GM23338 (cell line): ENCODE measurements at regions not wholly inside any gene's neighbourhood (a gene's known extent, or its start where the extent isn't known, plus 50 kb on each side); places are given as distances from the start of the nearest gene placed in this dataset.

ENCODE experiments used
- ATAC-seq: fragments of 200-7000 bp; cut with Tn5 transposase; 3 replicates; pipeline ENCODE4 v1.9.1; 2020
- DNase-seq: peaks from one replicate; pipeline ENCODE4 v3.0.0-alpha.2; 2015; ENCODE audit warnings: low spot score
- H2AFZ ChIP-seq: fragments of 200-600 bp; sonication (generic); 2 replicates; pipeline ENCODE4 v1.8.0; 2016; ENCODE audit warnings: antibody characterized with exemption, mild to moderate bottlenecking, moderate library complexity
- H3F3A ChIP-seq: fragments of 200-600 bp; sonication (generic); replicated peaks from 2 replicates; pipeline ENCODE4 v1.8.0; 2017; ENCODE audit warnings: antibody characterized with exemption, mixed run types, low read depth
- H3K27ac ChIP-seq: fragments of 200-600 bp; sonication (generic); 2 replicates; pipeline ENCODE4 v1.6.1; 2016; ENCODE audit warnings: low read depth
- H3K27me3 ChIP-seq: fragments of 200-600 bp; sonication (generic); 2 replicates; pipeline ENCODE4 v1.8.0; 2016; ENCODE audit warnings: mild to moderate bottlenecking, mixed run types, moderate library complexity; ENCODE audit not compliant: insufficient read depth
- H3K36me3 ChIP-seq: fragments of 200-600 bp; sonication (generic); 2 replicates; pipeline ENCODE4 v1.8.0; 2016; ENCODE audit warnings: mild to moderate bottlenecking; ENCODE audit not compliant: insufficient read depth
- H3K4me1 ChIP-seq: fragments of 200-600 bp; sonication (generic); 2 replicates; pipeline ENCODE4 v1.8.0; 2016; ENCODE audit warnings: mild to moderate bottlenecking, moderate library complexity; ENCODE audit not compliant: insufficient read depth
- H3K4me2 ChIP-seq: fragments of 200-600 bp; sonication (generic); 2 replicates; pipeline ENCODE4 v1.7.1; 2017; ENCODE audit warnings: mixed run types
- H3K4me3 ChIP-seq: fragments of 200-600 bp; sonication (generic); 2 replicates; pipeline ENCODE4 v1.6.1; 2016; ENCODE audit warnings: mixed run types
- H3K79me2 ChIP-seq: fragments of 200-600 bp; sonication (generic); replicated peaks from 2 replicates; pipeline ENCODE4 v1.8.0; 2017; ENCODE audit warnings: mild to moderate bottlenecking; ENCODE audit not compliant: insufficient read depth
- H3K9me2 ChIP-seq: fragments of 200-600 bp; sonication (generic); 2 replicates; pipeline ENCODE4 v1.8.0; 2017; ENCODE audit not compliant: insufficient read depth
- H4K20me1 ChIP-seq: fragments of 200-600 bp; sonication (generic); replicated peaks from 2 replicates; pipeline ENCODE4 v1.8.0; 2017; ENCODE audit warnings: mild to moderate bottlenecking; ENCODE audit not compliant: insufficient read depth
- H3K27ac Mint-ChIP-seq: 2 replicates; pipeline ENCODE4 v1.8.0; 2020; ENCODE audit warnings: inconsistent platforms, mild to moderate bottlenecking, moderate library complexity, mixed read lengths
- H3K27me3 Mint-ChIP-seq: 3 replicates; pipeline ENCODE4 v1.8.0; 2022; ENCODE audit warnings: low read depth, mild to moderate bottlenecking, moderate library complexity, mixed read lengths, inconsistent platforms; ENCODE audit not compliant: insufficient read depth, poor library complexity
- H3K36me3 Mint-ChIP-seq: 3 replicates; pipeline ENCODE4 v1.8.0; 2021; ENCODE audit warnings: low read depth, mild to moderate bottlenecking, inconsistent platforms, moderate library complexity, mixed read lengths
- H3K4me1 Mint-ChIP-seq: 3 replicates; pipeline ENCODE4 v1.8.0; 2020; ENCODE audit warnings: mild to moderate bottlenecking, inconsistent platforms, mixed read lengths
- H3K4me3 Mint-ChIP-seq: 3 replicates; pipeline ENCODE4 v1.8.0; 2021; ENCODE audit warnings: moderate library complexity, mild to moderate bottlenecking, inconsistent platforms, mixed read lengths
- H3K9me3 Mint-ChIP-seq: 3 replicates; pipeline ENCODE4 v1.8.0; 2020; ENCODE audit warnings: moderate library complexity, mild to moderate bottlenecking, inconsistent platforms, mixed read lengths
- CREB1 ChIP-seq: fragments of 250-450 bp; sonication (Bioruptor Pico); IDR thresholded peaks from 2 replicates; pipeline ENCODE4 v1.5.0; 2020; ENCODE audit warnings: low read depth, mild to moderate bottlenecking, moderate library complexity
- CTCF ChIP-seq, 2 experiments: fragments of 200-600 bp in 1 of 2; sonication (generic) in 1 of 2; conservative IDR thresholded peaks; 2 replicates each; pipeline versions ENCODE4 v1.5.1 to v1.6.1; 2016 to 2017; ENCODE audit warnings: antibody characterized with exemption in 2 of 2, low read depth in 2 of 2, mild to moderate bottlenecking in 2 of 2, moderate library complexity in 1 of 2
- EZH2 ChIP-seq: fragments of 200-600 bp; sonication (generic); IDR thresholded peaks from one replicate; pipeline ENCODE4 v1.8.0; 2017; ENCODE audit warnings: antibody characterized with exemption, mild to moderate bottlenecking, low read depth; ENCODE audit not compliant: unreplicated experiment
- EZH2phosphoT487 ChIP-seq: fragments of 200-600 bp; sonication (generic); IDR thresholded peaks from one replicate; pipeline ENCODE4 v1.8.1; 2018; ENCODE audit warnings: antibody characterized with exemption; ENCODE audit not compliant: unreplicated experiment
- JUNB ChIP-seq: IDR thresholded peaks from one replicate; pipeline ENCODE4 v1.6.1; 2016; ENCODE audit warnings: antibody characterized with exemption; ENCODE audit not compliant: unreplicated experiment
- NANOG ChIP-seq: IDR thresholded peaks from 2 replicates; pipeline ENCODE4 v1.6.1; 2016; ENCODE audit warnings: antibody characterized with exemption, borderline replicate concordance
- POLR2AphosphoS5 ChIP-seq: IDR thresholded peaks from 2 replicates; pipeline ENCODE4 v1.6.1; 2016; ENCODE audit warnings: antibody characterized with exemption, low read depth
- REST ChIP-seq: IDR thresholded peaks from one replicate; pipeline ENCODE4 v1.6.1; 2018; ENCODE audit warnings: antibody characterized with exemption; ENCODE audit not compliant: unreplicated experiment
- STAT1 ChIP-seq: IDR thresholded peaks from one replicate; pipeline ENCODE4 v1.6.1; 2016; ENCODE audit warnings: antibody characterized with exemption; ENCODE audit not compliant: unreplicated experiment
- ZNF331 ChIP-seq: fragments of 250-450 bp; sonication (Bioruptor Pico); IDR thresholded peaks from 2 replicates; pipeline ENCODE4 v1.5.0; 2020; ENCODE audit warnings: low read depth, mild to moderate bottlenecking, moderate library complexity
- ZNF462 ChIP-seq: fragments of 250-450 bp; sonication (Bioruptor Pico); IDR thresholded peaks from 2 replicates; pipeline ENCODE4 v1.5.0; 2020; ENCODE audit warnings: mild to moderate bottlenecking, moderate library complexity

- TF ChIP-seq CTCF (conservative IDR thresholded peaks at IDR 0.05; ENCODE audit: low read depth in 2 of 2), result no peak
- TF ChIP-seq NANOG, result no peak
- no peak for TF ChIP-seq ZNF331 (CRISPR knock-in tag)
- TF ChIP-seq ZNF462 (CRISPR knock-in tag), result no peak
- TF ChIP-seq JUNB, result no peak
- TF ChIP-seq EZH2phosphoT487, result no peak
- no peak for TF ChIP-seq STAT1
- TF ChIP-seq CREB1, result no peak
- TF ChIP-seq EZH2, result no peak
- TF ChIP-seq REST, result no peak
- no peak for TF ChIP-seq POLR2AphosphoS5
- no peak overlapping the region for H3K27ac ChIP-seq
- peaks cover 5% of the 10 kb centered on the region for H3K9me3 Mint-ChIP-seq
Measured at GRCh38 chrX:45955661-45956060, 589.6 kb downstream of the ZNF674 start.

More at GRCh38 chrX:45955661-45956060, 589.6 kb downstream of the ZNF674 start:
- Mint-ChIP-seq H3K36me3 (no peaks in the 10 kb centered on the region), H3K4me1 (peaks cover 10% of the 10 kb centered on the region), H3K27ac (no peak overlapping the region), H3K4me3 (no peak overlapping the region), H3K27me3 (no peaks in the 10 kb centered on the region)
- H3K4me3 ChIP-seq, result no peak overlapping the region
- no peaks in the 10 kb centered on the region for H3K36me3 ChIP-seq
- no peak for ATAC-seq
- no peak overlapping the region for H2AFZ ChIP-seq
- H3K4me1 ChIP-seq, result peaks cover 6% of the 10 kb centered on the region; the same call in 1 of the 2 replicates
- no peaks in the 10 kb centered on the region for H3K79me2 ChIP-seq
- no peak overlapping the region for H3K4me2 ChIP-seq
- DNase-seq, result no peak
- H3F3A ChIP-seq, result no peaks in the 10 kb centered on the region
- H3K9me2 ChIP-seq, result no peaks in the 10 kb centered on the region
- H4K20me1 ChIP-seq, result no peaks in the 10 kb centered on the region
- H3K27me3 ChIP-seq, result no peaks in the 10 kb centered on the region
